Esophagus squamous epithelium (tissue), 4 donors: ENCODE measurements at regions not wholly inside any gene's neighbourhood (a gene's known extent, or its start where the extent isn't known, plus 50 kb on each side); places are given as distances from the start of the nearest gene placed in this dataset.

Experiments used
- POLR2A ChIP-seq, 4 donors: fragments of 450-650 bp; IDR thresholded peaks; one replicate each; pipeline ENCODE4 v1.6.1; 2017; ENCODE audit warnings: antibody characterized with exemption in 4 of 4, mild to moderate bottlenecking in 4 of 4, moderate library complexity in 3 of 4
- TF ChIP-seq, protein P1 (sequence below), 6 experiments: fragments of 450-650 bp in 4 of 6; fragments of 200-600 bp in 2 of 6; sonication (generic) in 2 of 6; IDR thresholded peaks; one replicate each; pipeline ENCODE4 v1.5.1; 2016 to 2019; ENCODE audit warnings: antibody characterized with exemption in 6 of 6, mild to moderate bottlenecking in 4 of 6, moderate library complexity in 4 of 6

GRCh38 chr7:38107486-38107893 lies 70.6 kb upstream of the STARD3NL start:
- TF ChIP-seq, protein P1, sequence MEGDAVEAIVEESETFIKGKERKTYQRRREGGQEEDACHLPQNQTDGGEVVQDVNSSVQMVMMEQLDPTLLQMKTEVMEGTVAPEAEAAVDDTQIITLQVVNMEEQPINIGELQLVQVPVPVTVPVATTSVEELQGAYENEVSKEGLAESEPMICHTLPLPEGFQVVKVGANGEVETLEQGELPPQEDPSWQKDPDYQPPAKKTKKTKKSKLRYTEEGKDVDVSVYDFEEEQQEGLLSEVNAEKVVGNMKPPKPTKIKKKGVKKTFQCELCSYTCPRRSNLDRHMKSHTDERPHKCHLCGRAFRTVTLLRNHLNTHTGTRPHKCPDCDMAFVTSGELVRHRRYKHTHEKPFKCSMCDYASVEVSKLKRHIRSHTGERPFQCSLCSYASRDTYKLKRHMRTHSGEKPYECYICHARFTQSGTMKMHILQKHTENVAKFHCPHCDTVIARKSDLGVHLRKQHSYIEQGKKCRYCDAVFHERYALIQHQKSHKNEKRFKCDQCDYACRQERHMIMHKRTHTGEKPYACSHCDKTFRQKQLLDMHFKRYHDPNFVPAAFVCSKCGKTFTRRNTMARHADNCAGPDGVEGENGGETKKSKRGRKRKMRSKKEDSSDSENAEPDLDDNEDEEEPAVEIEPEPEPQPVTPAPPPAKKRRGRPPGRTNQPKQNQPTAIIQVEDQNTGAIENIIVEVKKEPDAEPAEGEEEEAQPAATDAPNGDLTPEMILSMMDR (IDR thresholded peaks at IDR 0.05) = peak; percentile 27 to 81 (median 63)
- no peak for TF ChIP-seq POLR2A (IDR thresholded peaks at IDR 0.05)
